ENCODE measurements at regions not wholly inside any gene's neighbourhood (a gene's known extent, or its start where the extent isn't known, plus 50 kb on each side); places are given as distances from the start of the nearest gene placed in this dataset.

GRCh38 chr20:57073402-57073801 lies 193.0 kb downstream of the BMP7 start:
- TF ChIP-seq REST (IDR thresholded peaks at IDR 0.05; ENCODE audit: insufficient read depth in 1 of 2, low read depth in 2 of 2, low read length in 1 of 2) (no peak), CTCF (IDR thresholded peaks at IDR 0.05) (no peak), TCF7L2 (IDR thresholded peaks at IDR 0.05; ENCODE audit: low read depth, low read length) (no peak)
